ENCODE measurements at regions not wholly inside any gene's neighbourhood (a gene's known extent, or its start where the extent isn't known, plus 50 kb on each side); places are given as distances from the start of the nearest gene placed in this dataset.
"Not testable (repeated sequence)": the region's sequence is repeated elsewhere in the genome, so short reads cannot be mapped to it uniquely, and the experiment has no call there.

- TF ChIP-seq CTCF (IDR thresholded peaks at IDR 0.05; ENCODE audit: extremely low read depth, insufficient read depth, missing control alignments), result no peak
- in situ Hi-C loops (cut with MboI; ENCODE audit: low pct_unique_long_range_greater_than_20kb, low sequenced_read_pairs, unreplicated experiment), result no loop called here
- no peak for DNase-seq (ENCODE audit: low spot score)
Observed at GRCh38 chr14:101255765-101256125, 305.6 kb upstream of the DIO3 start.

GRCh38 chr14:101256266-101256665 lies 305.0 kb upstream of the DIO3 start:
- in situ Hi-C loops (cut with MboI; ENCODE audit: low pct_unique_long_range_greater_than_20kb, low sequenced_read_pairs, unreplicated experiment), result no loop called here
- no peak for TF ChIP-seq CTCF (IDR thresholded peaks at IDR 0.05; ENCODE audit: extremely low read depth, insufficient read depth, missing control alignments)
- DNase-seq (ENCODE audit: low spot score), result peak; percentile 10

- no peak for DNase-seq (ENCODE audit: low spot score)
- TF ChIP-seq CTCF (IDR thresholded peaks at IDR 0.05; ENCODE audit: extremely low read depth, insufficient read depth, missing control alignments), result no peak
- in situ Hi-C loops (cut with MboI; ENCODE audit: low pct_unique_long_range_greater_than_20kb, low sequenced_read_pairs, unreplicated experiment), result no loop called here
Observed at GRCh38 chr14:101257551-101257950, 303.7 kb upstream of the DIO3 start.

GRCh38 chr14:101259748-101260147 lies 301.5 kb upstream of the DIO3 start:
- in situ Hi-C loops (cut with MboI; ENCODE audit: low pct_unique_long_range_greater_than_20kb, low sequenced_read_pairs, unreplicated experiment), result no loop called here
- DNase-seq (ENCODE audit: low spot score), result no peak
- TF ChIP-seq CTCF (IDR thresholded peaks at IDR 0.05; ENCODE audit: extremely low read depth, insufficient read depth, missing control alignments), result no peak

GRCh38 chr14:101266441-101266840 lies 294.9 kb upstream of the DIO3 start:
- DNase-seq (ENCODE audit: low spot score); in situ Hi-C loops (cut with MboI; ENCODE audit: low pct_unique_long_range_greater_than_20kb, low sequenced_read_pairs, unreplicated experiment): not testable (repeated sequence)

GRCh38 chr14:101273091-101273490 lies 288.2 kb upstream of the DIO3 start:
- TF ChIP-seq CTCF (IDR thresholded peaks at IDR 0.05; ENCODE audit: extremely low read depth, insufficient read depth, missing control alignments), result no peak
- in situ Hi-C loops (cut with MboI; ENCODE audit: low pct_unique_long_range_greater_than_20kb, low sequenced_read_pairs, unreplicated experiment), result no loop called here
- DNase-seq (ENCODE audit: low spot score), result no peak

- DNase-seq (ENCODE audit: low spot score), result no peak
- no peak for TF ChIP-seq CTCF (IDR thresholded peaks at IDR 0.05; ENCODE audit: extremely low read depth, insufficient read depth, missing control alignments)
- in situ Hi-C loops (cut with MboI; ENCODE audit: low pct_unique_long_range_greater_than_20kb, low sequenced_read_pairs, unreplicated experiment), result no loop called here
Observed at GRCh38 chr14:101276309-101277091, 284.8 kb upstream of the DIO3 start.
